ENCODE measurements at regions not wholly inside any gene's neighbourhood (a gene's known extent, or its start where the extent isn't known, plus 50 kb on each side); places are given as distances from the start of the nearest gene placed in this dataset.
"Not testable (repeated sequence)": the region's sequence is repeated elsewhere in the genome, so short reads cannot be mapped to it uniquely, and the experiment has no call there.

- no peak for DNase-seq
Observed at GRCh38 chr1:19591482-19592091, 52.5 kb upstream of the NBL1 start.

- no peak for DNase-seq
Observed at GRCh38 chr1:19585507-19585906, 58.6 kb upstream of the NBL1 start.

GRCh38 chr1:19582318-19582717 lies 61.8 kb upstream of the NBL1 start:
- DNase-seq, result peak; percentile 73 to 85

- DNase-seq, result no peak
Observed at GRCh38 chr1:19581381-19581780, 62.7 kb upstream of the NBL1 start.

GRCh38 chr1:19577561-19577960 lies 66.5 kb upstream of the NBL1 start:
- DNase-seq, result no peak

- DNase-seq, result no peak
Observed at GRCh38 chr1:19577036-19577435, 67.1 kb upstream of the NBL1 start.

GRCh38 chr1:19569786-19570185 lies 74.3 kb upstream of the NBL1 start:
- DNase-seq, result no peak

- no peak for DNase-seq
Observed at GRCh38 chr1:19567041-19567440, 77.1 kb upstream of the NBL1 start.

- DNase-seq, result no peak
Observed at GRCh38 chr1:19564366-19564765, 79.0 kb upstream of the CAPZB start.

GRCh38 chr1:19563324-19564097 lies 78.2 kb upstream of the CAPZB start:
- no peak for DNase-seq

GRCh38 chr1:19562847-19563246 lies 77.5 kb upstream of the CAPZB start:
- no peak for DNase-seq

GRCh38 chr1:19560480-19560879 lies 75.1 kb upstream of the CAPZB start:
- no peak for DNase-seq

GRCh38 chr1:19559641-19560040 lies 74.3 kb upstream of the CAPZB start:
- no peak for DNase-seq

- DNase-seq, result no peak
Observed at GRCh38 chr1:19557609-19558051, 72.3 kb upstream of the CAPZB start.

- DNase-seq, result no peak
Observed at GRCh38 chr1:19554090-19554489, 68.8 kb upstream of the CAPZB start.

GRCh38 chr1:19552291-19553010 lies 67.1 kb upstream of the CAPZB start:
- no peak for DNase-seq

GRCh38 chr1:19551837-19552236 lies 66.5 kb upstream of the CAPZB start:
- DNase-seq, result not testable (repeated sequence)

GRCh38 chr1:19550437-19550836 lies 65.1 kb upstream of the CAPZB start:
- DNase-seq, result not testable (repeated sequence)

- no peak for DNase-seq
Observed at GRCh38 chr1:19547814-19548213, 62.5 kb upstream of the CAPZB start.

GRCh38 chr1:19536519-19536918 lies 51.2 kb upstream of the CAPZB start:
- no peak for DNase-seq

- no peak for DNase-seq
Observed at GRCh38 chr1:19535214-19535613, 49.9 kb upstream of the CAPZB start.

Data from activated CD4-positive, alpha-beta T cell treated with anti-CD3 and anti-CD28 coated beads for 4 hours (primary cell).